GM13976 (cell line): ENCODE measurements at regions not wholly inside any gene's neighbourhood (a gene's known extent, or its start where the extent isn't known, plus 50 kb on each side); places are given as distances from the start of the nearest gene placed in this dataset.

Experiments used
- DNase-seq: peaks from one replicate; pipeline ENCODE4 v3.0.0; 2012; ENCODE audit warnings: low spot score
- in situ Hi-C: fragments of 300-500 bp; cut with MboI; formaldehyde crosslinking; loops from one replicate; pipeline ENCODE4 v1.12.0; 2022; ENCODE audit warnings: low sequenced_read_pairs, mixed read lengths, inconsistent platforms; ENCODE audit not compliant: unreplicated experiment
- TF ChIP-seq, protein P1 (sequence below): IDR thresholded peaks from 2 replicates; pipeline ENCODE4 v1.5.1; 2012; ENCODE audit warnings: borderline replicate concordance, mild to moderate bottlenecking; ENCODE audit not compliant: insufficient read depth; ENCODE audit errors: extremely low read depth, missing control alignments, control extremely low read depth

GRCh38 chr12:88946372-88946997 is 366.2 kb upstream of the KITLG start:
- in situ Hi-C loops: no loop called here
- no peak for DNase-seq
- TF ChIP-seq, protein P1, sequence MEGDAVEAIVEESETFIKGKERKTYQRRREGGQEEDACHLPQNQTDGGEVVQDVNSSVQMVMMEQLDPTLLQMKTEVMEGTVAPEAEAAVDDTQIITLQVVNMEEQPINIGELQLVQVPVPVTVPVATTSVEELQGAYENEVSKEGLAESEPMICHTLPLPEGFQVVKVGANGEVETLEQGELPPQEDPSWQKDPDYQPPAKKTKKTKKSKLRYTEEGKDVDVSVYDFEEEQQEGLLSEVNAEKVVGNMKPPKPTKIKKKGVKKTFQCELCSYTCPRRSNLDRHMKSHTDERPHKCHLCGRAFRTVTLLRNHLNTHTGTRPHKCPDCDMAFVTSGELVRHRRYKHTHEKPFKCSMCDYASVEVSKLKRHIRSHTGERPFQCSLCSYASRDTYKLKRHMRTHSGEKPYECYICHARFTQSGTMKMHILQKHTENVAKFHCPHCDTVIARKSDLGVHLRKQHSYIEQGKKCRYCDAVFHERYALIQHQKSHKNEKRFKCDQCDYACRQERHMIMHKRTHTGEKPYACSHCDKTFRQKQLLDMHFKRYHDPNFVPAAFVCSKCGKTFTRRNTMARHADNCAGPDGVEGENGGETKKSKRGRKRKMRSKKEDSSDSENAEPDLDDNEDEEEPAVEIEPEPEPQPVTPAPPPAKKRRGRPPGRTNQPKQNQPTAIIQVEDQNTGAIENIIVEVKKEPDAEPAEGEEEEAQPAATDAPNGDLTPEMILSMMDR: no peak

GRCh38 chr12:88945051-88945732 is 364.9 kb upstream of the KITLG start:
- no peak for DNase-seq
- TF ChIP-seq, protein P1: no peak
- in situ Hi-C loops: no loop called here

- no peak for DNase-seq
- TF ChIP-seq, protein P1: no peak
- in situ Hi-C loops: no loop called here
Measured at GRCh38 chr12:88944397-88944796, 364.1 kb upstream of the KITLG start.

GRCh38 chr12:88940854-88941253 is 360.6 kb upstream of the KITLG start:
- in situ Hi-C loops: no loop called here
- DNase-seq: no peak
- TF ChIP-seq, protein P1: no peak

GRCh38 chr12:88935856-88936255 is 355.6 kb upstream of the KITLG start:
- in situ Hi-C loops: no loop called here
- DNase-seq: no peak
- TF ChIP-seq, protein P1: no peak

DNA sequence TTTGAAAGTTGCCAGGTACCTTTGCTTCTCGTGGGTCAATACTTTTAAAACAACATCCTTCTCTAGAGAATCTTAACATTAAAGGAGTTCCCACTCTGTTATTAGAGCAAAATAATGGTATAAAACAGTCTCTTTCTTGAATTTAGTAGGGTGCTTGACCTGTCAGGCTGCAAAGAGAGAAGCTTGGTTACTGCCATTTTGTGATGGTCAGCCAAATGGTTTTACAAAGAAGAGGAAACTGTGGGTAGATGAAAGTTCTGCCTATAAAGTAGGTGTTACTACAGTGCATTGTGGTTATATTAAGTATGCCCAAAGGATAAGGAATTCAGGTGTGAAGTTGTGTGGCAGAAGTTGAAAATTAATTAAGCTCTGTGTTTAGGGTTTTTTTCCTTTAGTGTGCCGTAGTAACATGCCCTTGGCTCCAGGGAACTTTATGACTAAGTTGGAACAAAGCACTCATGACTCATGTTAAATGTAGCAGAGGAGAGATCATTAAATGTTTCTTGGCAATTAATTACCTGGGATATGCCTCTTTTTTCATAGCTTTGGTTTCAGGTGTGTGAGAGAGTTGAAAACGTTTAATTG is 354.0 kb upstream of the KITLG start:
- in situ Hi-C loops: no loop called here
- TF ChIP-seq, protein P1: no peak
- no peak for DNase-seq
